H1 (cell line): ENCODE measurements at regions not wholly inside any gene's neighbourhood (a gene's known extent, or its start where the extent isn't known, plus 50 kb on each side); places are given as distances from the start of the nearest gene placed in this dataset.

ENCODE experiments used
- CTCF ChIA-PET: fragments of 300-600 bp; sonication (Branson Sonifier 250); formaldehyde crosslinking; loops from one replicate; lab custom pipeline; 2021; ENCODE audit not compliant: partially characterized antibody; lab: Charles Lee
- POLR2A ChIA-PET: fragments of 300-600 bp; sonication (Branson Sonifier 250); formaldehyde crosslinking; loops from one replicate; lab custom pipeline; 2021; ENCODE audit warnings: inconsistent platforms; ENCODE audit not compliant: partially characterized antibody; lab: Charles Lee
- DNase-seq, 2 experiments: peaks; one replicate each; pipeline versions ENCODE4 v3.0.0 to v3.0.0-alpha.2; 2010 to 2022; ENCODE audit warnings: low spot score in 2 of 2, low read depth in 1 of 2, mixed read lengths in 1 of 2
- FAIRE-seq: peaks from 2 replicates; lab custom pipeline; 2011; peaks lifted over from hg19 to GRCh38; lab: Jason Lieb, UNC
- H2AFZ ChIP-seq: 2 replicates; pipeline ENCODE4 v1.8.1; 2012; ENCODE audit warnings: low read length, inconsistent platforms
- H2AK5ac ChIP-seq: 2 replicates; pipeline ENCODE4 v1.6.1; 2013; ENCODE audit warnings: low read depth, low read length
- H2BK120ac ChIP-seq: replicated peaks from 2 replicates; pipeline ENCODE3; 2013; ENCODE audit warnings: low read depth, low read length, inconsistent platforms
- H2BK12ac ChIP-seq: 2 replicates; pipeline ENCODE4 v1.6.1; 2013; ENCODE audit warnings: low read depth, low read length
- H2BK15ac ChIP-seq: 2 replicates; pipeline ENCODE4 v1.6.1; 2013; ENCODE audit warnings: low read length
- H2BK20ac ChIP-seq: 2 replicates; pipeline ENCODE4 v1.6.1; 2013; ENCODE audit warnings: low read length
- H2BK5ac ChIP-seq: 2 replicates; pipeline ENCODE4 v1.6.1; 2013; ENCODE audit warnings: low read depth, low read length
- H3K14ac ChIP-seq: 2 replicates; pipeline ENCODE4 v1.6.1; 2013; ENCODE audit warnings: inconsistent platforms; ENCODE audit not compliant: insufficient read length
- H3K18ac ChIP-seq: 2 replicates; pipeline ENCODE4 v1.6.1; 2013; ENCODE audit warnings: low read length; ENCODE audit errors: extremely low read depth
- H3K23ac ChIP-seq: 2 replicates; pipeline ENCODE4 v1.6.1; 2013; ENCODE audit warnings: inconsistent platforms; ENCODE audit not compliant: insufficient read length
- H3K23me2 ChIP-seq: 2 replicates; pipeline ENCODE4 v1.6.1; 2013; ENCODE audit warnings: low read depth, low read length
- H3K27ac ChIP-seq: 2 replicates; pipeline ENCODE4 v1.6.1; 2011; ENCODE audit warnings: low read depth, low read length, inconsistent platforms
- H3K27me3 ChIP-seq, 4 experiments: replicated peaks in 1 of 4; 1 replicate in 1 of 4; 2 replicates in 3 of 4; pipeline versions ENCODE4 v1.6.1 to v1.8.1; 2011 to 2013; ENCODE audit warnings: low read length in 3 of 4, mild to moderate bottlenecking in 3 of 4, inconsistent platforms in 2 of 4, mixed read lengths in 2 of 4, moderate library complexity in 1 of 4; ENCODE audit not compliant: control insufficient read depth in 3 of 4, insufficient read depth in 3 of 4; ENCODE audit errors: extremely low read depth in 1 of 4
- H3K36me3 ChIP-seq, 4 experiments: 2 replicates each; pipeline versions ENCODE4 v1.6.1 to v1.8.1; 2011 to 2013; ENCODE audit warnings: mild to moderate bottlenecking in 4 of 4, low read length in 3 of 4, moderate library complexity in 2 of 4, control low read depth in 1 of 4, inconsistent platforms in 1 of 4; ENCODE audit not compliant: insufficient read depth in 4 of 4, control insufficient read depth in 2 of 4
- H3K4ac ChIP-seq: replicated peaks from 2 replicates; pipeline ENCODE3; 2013; ENCODE audit warnings: low read length, low read depth, mixed read lengths, inconsistent platforms; ENCODE audit not compliant: insufficient read length
- H3K4me1 ChIP-seq, 4 experiments: replicated peaks in 1 of 4; 1 replicate in 1 of 4; 2 replicates in 3 of 4; pipeline versions ENCODE4 v1.6.1 to v1.8.1; 2011 to 2013; ENCODE audit warnings: low read length in 3 of 4, inconsistent platforms in 2 of 4, mixed read lengths in 1 of 4; ENCODE audit not compliant: insufficient read depth in 4 of 4, control insufficient read depth in 3 of 4
- H3K4me2 ChIP-seq, 2 experiments: 2 replicates each; pipeline versions ENCODE4 v1.6.1 to v1.8.1; 2011 to 2013; ENCODE audit warnings: low read depth in 2 of 2, low read length in 2 of 2, control low read depth in 1 of 2, inconsistent platforms in 1 of 2, mild to moderate bottlenecking in 1 of 2; ENCODE audit not compliant: insufficient read depth in 1 of 2
- H3K4me3 ChIP-seq, 4 experiments: fragments of 200-600, 300-600 bp in 1 of 4; sonication (generic), shearing (Covaris generic), sonication (Bioruptor Twin) in 1 of 4; 2 replicates each; pipeline versions ENCODE4 v1.5.1 to v1.8.1; 2011 to 2016; ENCODE audit warnings: low read length in 4 of 4, low read depth in 3 of 4, control low read depth in 2 of 4, inconsistent platforms in 2 of 4, mild to moderate bottlenecking in 2 of 4, mixed read lengths in 1 of 4, moderate library complexity in 1 of 4; ENCODE audit not compliant: insufficient read depth in 2 of 4; ENCODE audit errors: extremely low read depth in 1 of 4
- H3K56ac ChIP-seq: replicated peaks from 2 replicates; pipeline ENCODE3; 2013; ENCODE audit warnings: low read depth, mild to moderate bottlenecking, mixed read lengths, low read length, inconsistent platforms; ENCODE audit not compliant: insufficient read length
- H3K79me1 ChIP-seq: 2 replicates; pipeline ENCODE4 v1.6.1; 2013; ENCODE audit warnings: low read depth, low read length, control low read depth
- H3K79me2 ChIP-seq, 2 experiments: 2 replicates each; pipeline versions ENCODE4 v1.6.1 to v1.8.1; 2012 to 2013; ENCODE audit warnings: low read length in 2 of 2, mild to moderate bottlenecking in 2 of 2, inconsistent platforms in 1 of 2; ENCODE audit not compliant: insufficient read depth in 2 of 2, control insufficient read depth in 1 of 2
- H3K9ac ChIP-seq, 4 experiments: replicated peaks in 1 of 4; 1 replicate in 1 of 4; 2 replicates in 3 of 4; pipeline versions ENCODE4 v1.6.1 to v1.8.1; 2011 to 2013; ENCODE audit warnings: low read depth in 3 of 4, low read length in 3 of 4, control low read depth in 2 of 4, mild to moderate bottlenecking in 2 of 4, moderate library complexity in 2 of 4, inconsistent platforms in 1 of 4; ENCODE audit errors: extremely low read depth in 1 of 4
- H3K9me3 ChIP-seq, 2 experiments: 2 replicates each; pipeline versions ENCODE4 v1.6.1 to v1.8.1; 2012 to 2013; ENCODE audit warnings: mild to moderate bottlenecking in 2 of 2, moderate library complexity in 2 of 2, control low read depth in 1 of 2, inconsistent platforms in 1 of 2, low read depth in 1 of 2, low read length in 1 of 2, mixed read lengths in 1 of 2; ENCODE audit not compliant: insufficient read depth in 2 of 2
- H4K20me1 ChIP-seq, 2 experiments: replicated peaks in 1 of 2; 2 replicates each; pipeline versions ENCODE3 to v1.8.1; 2011 to 2013; ENCODE audit warnings: inconsistent platforms in 2 of 2, low read length in 2 of 2, mild to moderate bottlenecking in 1 of 2; ENCODE audit not compliant: insufficient read depth in 2 of 2, control insufficient read depth in 1 of 2
- H4K5ac ChIP-seq: 2 replicates; pipeline ENCODE4 v1.6.1; 2013; ENCODE audit warnings: low read length, low read depth, mixed read lengths, inconsistent platforms; ENCODE audit not compliant: insufficient read length
- H4K8ac ChIP-seq: 2 replicates; pipeline ENCODE4 v1.8.0; 2013; ENCODE audit warnings: mild to moderate bottlenecking, moderate library complexity, low read length, inconsistent platforms; ENCODE audit not compliant: insufficient read depth; ENCODE audit errors: extremely low read depth
- H4K91ac ChIP-seq: replicated peaks from 2 replicates; pipeline ENCODE3; 2013; ENCODE audit warnings: low read length, mixed read lengths, inconsistent platforms; ENCODE audit not compliant: insufficient read length
- ATF3 ChIP-seq: IDR thresholded peaks from 2 replicates; pipeline ENCODE4 v1.6.1; 2011; ENCODE audit warnings: low read depth, mild to moderate bottlenecking, low read length; ENCODE audit not compliant: insufficient read depth
- CHD1 ChIP-seq: IDR thresholded peaks from 2 replicates; pipeline ENCODE4 v1.6.1; 2012; ENCODE audit warnings: low read depth, low read length, improper control_type of control experiment
- E2F6 ChIP-seq: IDR thresholded peaks from 2 replicates; pipeline ENCODE4 v1.6.1; 2012; ENCODE audit warnings: inconsistent platforms
- KDM4A ChIP-seq: IDR thresholded peaks from one replicate; pipeline ENCODE4 v1.7.1; 2012; ENCODE audit warnings: low read depth, mild to moderate bottlenecking, moderate library complexity, low read length, inconsistent platforms; ENCODE audit not compliant: severe bottlenecking
- MAFK ChIP-seq: IDR thresholded peaks from 2 replicates; pipeline ENCODE4 v1.6.1; 2012; ENCODE audit warnings: low read depth, mild to moderate bottlenecking, improper control_type of control experiment, low read length
- MAX ChIP-seq: IDR thresholded peaks from 2 replicates; pipeline ENCODE4 v1.6.1; 2012; ENCODE audit warnings: inconsistent platforms
- RFX5 ChIP-seq: IDR thresholded peaks from 2 replicates; pipeline ENCODE4 v1.6.1; 2011; ENCODE audit warnings: low read depth, low read length, improper control_type of control experiment, borderline replicate concordance
- RXRA ChIP-seq: IDR thresholded peaks from 2 replicates; pipeline ENCODE4 v1.6.1; 2011; ENCODE audit warnings: low read depth, mild to moderate bottlenecking, low read length, moderate library complexity; ENCODE audit not compliant: insufficient read depth
- SIN3A ChIP-seq, 2 experiments: IDR thresholded peaks in 1 of 2; conservative IDR thresholded peaks in 1 of 2; 2 replicates each; pipeline ENCODE4 v1.6.1; 2011 to 2012; ENCODE audit warnings: low read length in 2 of 2, improper control_type of control experiment in 1 of 2, low read depth in 1 of 2, mild to moderate bottlenecking in 1 of 2
- SP1 ChIP-seq: IDR thresholded peaks from 2 replicates; pipeline ENCODE4 v1.6.1; 2011; ENCODE audit warnings: low read depth, low read length
- ZNF274 ChIP-seq: IDR thresholded peaks from 2 replicates; pipeline ENCODE4 v1.7.0; 2012; ENCODE audit warnings: low read length, borderline replicate concordance; ENCODE audit errors: extremely low read depth
- WGBS, 2 experiments: shearing (Covaris generic) in 1 of 2; methylation state at CpG; one replicate each; pipeline versions ENCODE4 v1.1.6 to v1.1.7; 2013 to 2015; ENCODE audit warnings: low lambda C conversion rate in 2 of 2, mixed read lengths in 2 of 2, inconsistent platforms in 1 of 2, low coverage in 1 of 2, missing lambda C conversion rate in 1 of 2; ENCODE audit not compliant: insufficient replicate concordance in 2 of 2, insufficient coverage in 1 of 2, insufficient read length in 1 of 2; ENCODE audit errors: extremely low coverage in 1 of 2, missing lambda C conversion rate in 1 of 2; 5-methylcytosine and 5-hydroxymethylcytosine counted together

DNA sequence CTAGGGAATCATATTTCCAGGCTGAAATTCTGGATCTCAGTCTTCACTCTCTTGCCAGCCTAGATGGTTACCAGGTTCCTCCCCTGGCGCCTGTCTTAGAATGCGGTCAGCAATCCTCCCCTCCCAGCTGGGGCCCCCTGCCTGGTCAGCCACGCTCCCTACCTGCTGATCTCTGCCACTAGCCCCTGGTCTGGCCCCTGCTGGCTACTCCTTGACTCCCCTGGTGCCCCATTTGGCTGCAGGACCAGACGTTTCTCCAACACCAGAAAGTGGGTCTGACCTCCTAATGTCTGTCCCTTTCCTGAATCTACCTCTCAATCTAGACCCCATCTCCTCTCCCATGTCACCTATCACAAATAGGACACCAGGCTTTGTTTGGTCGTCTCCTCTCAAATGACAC lies 432.0 kb upstream of the SMIM21 start:
- no peaks in the 10 kb centered on the region; a peak in 1 of 4 replicates for H3K9me3 ChIP-seq
- H2AFZ ChIP-seq: no peak overlapping the region
- no peaks in the 10 kb centered on the region for H4K20me1 ChIP-seq
- H3K4me1 ChIP-seq: no peaks in the 10 kb centered on the region
- no peak overlapping the region for H2BK5ac ChIP-seq
- no peak overlapping the region for H3K27ac ChIP-seq
- ChIA-PET POLR2A (no interaction called here), CTCF (interaction anchor here (0.9 kb wide), 1 partner anchor 32 kb away, joined by 4 read pairs; no protein-coding TSS in a partner anchor)
- no peaks in the 10 kb centered on the region for H3K23me2 ChIP-seq
- no peak overlapping the region for H3K9ac ChIP-seq
- H3K4me3 ChIP-seq: no peak overlapping the region
- H3K23ac ChIP-seq: no peak overlapping the region
- no peak overlapping the region for H2BK120ac ChIP-seq
- H3K56ac ChIP-seq: no peak overlapping the region
- H3K18ac ChIP-seq: no peak overlapping the region
- TF ChIP-seq SIN3A (conservative IDR thresholded peaks at IDR 0.05 in 1 of 2, IDR thresholded peaks at IDR 0.05 in 1 of 2; ENCODE audit: low read depth in 1 of 2, low read length in 2 of 2): no peak
- TF ChIP-seq CHD1: no peak
- TF ChIP-seq RFX5: no peak
- no peak for TF ChIP-seq E2F6
- TF ChIP-seq SP1: no peak
- TF ChIP-seq RXRA: no peak
- TF ChIP-seq MAX: no peak
- no peak for TF ChIP-seq ATF3
- no peak for TF ChIP-seq ZNF274
- no peak for TF ChIP-seq KDM4A
- TF ChIP-seq MAFK: no peak
- no peaks in the 10 kb centered on the region; a peak in 1 of 4 replicates for H3K79me2 ChIP-seq
- no peak overlapping the region for H4K91ac ChIP-seq
- WGBS, 2 experiments: 89% methylated on average over 5 of the region's 5 CpGs; no CpG with 5 or more reads in 1 of the 2 experiments
- no peak overlapping the region for H3K4ac ChIP-seq
- H3K14ac ChIP-seq: no peak overlapping the region
- H3K27me3 ChIP-seq: no peaks in the 10 kb centered on the region; a peak in 1 of 7 replicates
- no peak overlapping the region for H4K5ac ChIP-seq
- H2BK12ac ChIP-seq: no peak overlapping the region
- H3K4me2 ChIP-seq: no peak overlapping the region
- no peak for FAIRE-seq
- H2AK5ac ChIP-seq: no peak overlapping the region
- no peaks in the 10 kb centered on the region for H3K79me1 ChIP-seq
- DNase-seq: no peak
- H2BK20ac ChIP-seq: no peak overlapping the region
- H2BK15ac ChIP-seq: no peak overlapping the region
- H4K8ac ChIP-seq: no peak overlapping the region
- no peaks in the 10 kb centered on the region for H3K36me3 ChIP-seq
